ENCODE measurements at regions not wholly inside any gene's neighbourhood (a gene's known extent, or its start where the extent isn't known, plus 50 kb on each side); places are given as distances from the start of the nearest gene placed in this dataset.

- TF ChIP-seq CTCF (IDR thresholded peaks at IDR 0.05) (no peak), EZH2 (IDR thresholded peaks at IDR 0.05) (no peak)
These were observed 509.3 kb upstream of the CCDC196 start for GRCh38 chr14:65976761-65977404.

Measured in neural progenitor cell (in vitro differentiated cells).